ENCODE measurements at regions not wholly inside any gene's neighbourhood (a gene's known extent, or its start where the extent isn't known, plus 50 kb on each side); places are given as distances from the start of the nearest gene placed in this dataset.

DNA sequence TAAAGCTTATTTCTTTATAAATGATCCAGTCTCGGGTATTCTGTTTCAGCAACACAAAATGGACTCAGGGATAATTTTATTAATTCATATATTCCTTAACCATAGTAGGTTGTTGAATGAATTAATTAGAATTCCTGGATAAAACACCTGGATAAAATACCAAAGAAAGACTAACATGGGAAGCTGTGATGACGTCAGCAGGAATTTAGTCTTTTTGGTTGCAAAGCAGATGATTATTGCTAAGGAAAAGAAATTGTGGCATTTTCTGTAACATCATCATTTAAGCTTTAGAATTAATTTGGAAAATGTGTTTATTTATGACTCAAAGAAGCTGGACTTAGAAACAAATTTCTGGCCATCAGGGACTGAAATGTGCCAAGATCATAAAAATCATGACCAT lies 228.3 kb upstream of the ZBTB20 start:
- DNase-seq: no peak
- no peaks in the 10 kb centered on the region for H3K4me1 ChIP-seq
- no peak overlapping the region for H3K4me3 ChIP-seq
- 79 to 87% methylated on average over 2 of the region's 2 CpGs for WGBS, 2 donors (ENCODE audit: low coverage in 1 of 2)
- in situ Hi-C loops (cut with MboI; ENCODE audit: low pct_ligation_motif_present in 1 of 4, low pct_unique_long_range_greater_than_20kb in 1 of 4, low sequenced_read_pairs in 3 of 4) (no loop called here), intact Hi-C loops (cut with DNase I; ENCODE audit: low total_unique reads) (no loop called here)
- no peaks in the 10 kb centered on the region for H3K9me3 ChIP-seq
- no peak overlapping the region for H3K27ac ChIP-seq
- no peaks in the 10 kb centered on the region for H3K36me3 ChIP-seq
- TF ChIP-seq, protein P1, sequence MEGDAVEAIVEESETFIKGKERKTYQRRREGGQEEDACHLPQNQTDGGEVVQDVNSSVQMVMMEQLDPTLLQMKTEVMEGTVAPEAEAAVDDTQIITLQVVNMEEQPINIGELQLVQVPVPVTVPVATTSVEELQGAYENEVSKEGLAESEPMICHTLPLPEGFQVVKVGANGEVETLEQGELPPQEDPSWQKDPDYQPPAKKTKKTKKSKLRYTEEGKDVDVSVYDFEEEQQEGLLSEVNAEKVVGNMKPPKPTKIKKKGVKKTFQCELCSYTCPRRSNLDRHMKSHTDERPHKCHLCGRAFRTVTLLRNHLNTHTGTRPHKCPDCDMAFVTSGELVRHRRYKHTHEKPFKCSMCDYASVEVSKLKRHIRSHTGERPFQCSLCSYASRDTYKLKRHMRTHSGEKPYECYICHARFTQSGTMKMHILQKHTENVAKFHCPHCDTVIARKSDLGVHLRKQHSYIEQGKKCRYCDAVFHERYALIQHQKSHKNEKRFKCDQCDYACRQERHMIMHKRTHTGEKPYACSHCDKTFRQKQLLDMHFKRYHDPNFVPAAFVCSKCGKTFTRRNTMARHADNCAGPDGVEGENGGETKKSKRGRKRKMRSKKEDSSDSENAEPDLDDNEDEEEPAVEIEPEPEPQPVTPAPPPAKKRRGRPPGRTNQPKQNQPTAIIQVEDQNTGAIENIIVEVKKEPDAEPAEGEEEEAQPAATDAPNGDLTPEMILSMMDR (IDR thresholded peaks at IDR 0.05): no peak
- no peak for TF ChIP-seq POLR2AphosphoS5 (IDR thresholded peaks at IDR 0.05)
- no peak for TF ChIP-seq EP300 (IDR thresholded peaks at IDR 0.05; ENCODE audit: low read depth)
- TF ChIP-seq POLR2A (IDR thresholded peaks at IDR 0.05): no peak
- H3K27me3 ChIP-seq: no peaks in the 10 kb centered on the region

DNA sequence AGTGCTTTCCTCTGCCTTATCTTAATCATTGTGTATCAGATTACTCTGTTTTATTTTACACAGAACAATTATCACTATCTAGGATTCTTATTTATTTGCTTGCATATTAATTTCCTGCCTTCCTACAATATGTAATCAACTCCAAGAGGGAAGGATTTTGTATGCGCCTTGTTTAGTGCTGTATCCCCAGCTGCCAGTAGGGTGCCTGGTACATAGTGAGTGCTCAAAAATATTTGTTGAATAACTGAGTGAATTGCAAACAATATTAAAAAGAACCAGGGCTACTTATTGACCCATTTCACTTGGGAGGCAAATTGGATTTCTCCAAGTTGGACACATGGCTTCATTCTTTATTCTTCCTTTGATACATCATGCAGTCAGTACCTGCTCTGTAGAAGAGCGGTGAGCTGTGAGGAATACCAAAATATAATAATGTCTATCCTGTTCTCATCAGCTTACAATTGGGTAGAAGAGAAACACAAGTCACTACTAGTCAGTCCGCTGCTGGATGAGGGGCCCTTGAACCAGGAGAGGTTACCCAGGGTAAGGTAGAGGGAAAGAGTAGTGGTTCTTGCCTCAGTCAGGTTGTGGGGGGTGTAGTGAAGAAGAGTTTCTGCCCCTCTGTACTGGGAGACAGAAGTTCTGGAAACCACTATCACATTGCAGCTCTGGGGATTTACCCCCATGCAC lies 233.9 kb upstream of the ZBTB20 start:
- Histone ChIP-seq H3K27me3 (no peaks in the 10 kb centered on the region), H3K4me3 (no peak overlapping the region), H3K27ac (no peak overlapping the region), H3K9me3 (no peaks in the 10 kb centered on the region), H3K4me1 (no peaks in the 10 kb centered on the region), H3K36me3 (no peaks in the 10 kb centered on the region)
- intact Hi-C loops (cut with DNase I; ENCODE audit: low total_unique reads) (no loop called here), in situ Hi-C loops (cut with MboI; ENCODE audit: low pct_ligation_motif_present in 1 of 4, low pct_unique_long_range_greater_than_20kb in 1 of 4, low sequenced_read_pairs in 3 of 4) (no loop called here)
- DNase-seq: no peak
- TF ChIP-seq POLR2AphosphoS5 (IDR thresholded peaks at IDR 0.05) (no peak), EP300 (IDR thresholded peaks at IDR 0.05; ENCODE audit: low read depth) (no peak), POLR2A (IDR thresholded peaks at IDR 0.05) (no peak)
- TF ChIP-seq, protein P1 (IDR thresholded peaks at IDR 0.05): no peak
- WGBS, 2 donors (ENCODE audit: low coverage in 1 of 2): 71 to 76% methylated on average over 3 of the region's 3 CpGs

DNA sequence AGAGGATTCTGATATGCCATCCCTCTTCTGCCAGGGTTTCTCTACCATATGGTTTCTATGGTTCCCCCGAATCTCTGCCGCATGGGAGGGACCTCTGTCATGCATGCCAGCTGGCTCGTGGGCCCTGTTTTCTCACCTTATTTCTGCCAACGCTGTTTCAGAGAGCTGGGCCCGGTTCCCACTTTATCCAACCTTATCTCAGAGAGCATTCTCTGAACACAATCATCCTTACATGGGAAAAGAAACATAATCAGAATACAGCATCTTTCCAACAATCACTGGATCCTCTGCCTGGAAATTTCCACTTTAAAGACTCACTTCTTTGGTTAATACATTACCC lies 234.5 kb upstream of the ZBTB20 start:
- no peak overlapping the region for H3K4me3 ChIP-seq
- 60 to 83% methylated on average over 5 of the region's 5 CpGs for WGBS, 2 donors (ENCODE audit: low coverage in 1 of 2)
- no peaks in the 10 kb centered on the region for H3K36me3 ChIP-seq
- H3K4me1 ChIP-seq: no peaks in the 10 kb centered on the region
- H3K9me3 ChIP-seq: no peaks in the 10 kb centered on the region
- in situ Hi-C loops (cut with MboI; ENCODE audit: low pct_ligation_motif_present in 1 of 4, low pct_unique_long_range_greater_than_20kb in 1 of 4, low sequenced_read_pairs in 3 of 4): no loop called here
- intact Hi-C loops (cut with DNase I; ENCODE audit: low total_unique reads): no loop called here
- H3K27ac ChIP-seq: no peak overlapping the region
- TF ChIP-seq POLR2AphosphoS5 (IDR thresholded peaks at IDR 0.05) (no peak), EP300 (IDR thresholded peaks at IDR 0.05; ENCODE audit: low read depth) (no peak), POLR2A (IDR thresholded peaks at IDR 0.05) (no peak)
- TF ChIP-seq, protein P1 (IDR thresholded peaks at IDR 0.05): no peak
- no peaks in the 10 kb centered on the region for H3K27me3 ChIP-seq
- DNase-seq: no peak

DNA sequence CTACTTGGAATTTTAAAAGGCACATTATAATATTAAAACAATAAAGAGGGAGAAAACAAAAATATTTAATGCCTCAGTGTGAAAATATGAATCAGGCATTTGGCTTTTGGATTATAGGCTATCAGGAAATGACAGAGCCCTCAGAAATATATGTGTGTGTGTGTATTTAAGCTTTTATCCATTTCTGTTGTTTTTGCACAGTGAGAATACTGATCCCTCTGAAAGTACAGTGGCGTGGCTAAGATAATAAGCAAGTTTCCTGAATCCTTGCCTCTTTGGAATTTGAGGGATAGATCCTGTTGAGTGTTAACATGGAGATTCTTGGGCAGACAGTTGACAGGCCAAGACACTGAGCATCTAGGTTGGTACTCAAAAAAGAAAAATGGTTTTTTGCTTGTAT lies 234.8 kb upstream of the ZBTB20 start:
- H3K4me3 ChIP-seq: no peak overlapping the region
- WGBS, 2 donors (ENCODE audit: low coverage in 1 of 2): 65 to 78% methylated on average over 1 of the region's 1 CpG
- no peak for TF ChIP-seq POLR2A (IDR thresholded peaks at IDR 0.05)
- TF ChIP-seq EP300 (IDR thresholded peaks at IDR 0.05; ENCODE audit: low read depth): no peak
- TF ChIP-seq, protein P1 (IDR thresholded peaks at IDR 0.05): no peak
- TF ChIP-seq POLR2AphosphoS5 (IDR thresholded peaks at IDR 0.05): no peak
- H3K36me3 ChIP-seq: no peaks in the 10 kb centered on the region
- no peaks in the 10 kb centered on the region for H3K4me1 ChIP-seq
- H3K27me3 ChIP-seq: no peaks in the 10 kb centered on the region
- no peak overlapping the region for H3K27ac ChIP-seq
- intact Hi-C loops (cut with DNase I; ENCODE audit: low total_unique reads): no loop called here
- DNase-seq: no peak
- no peaks in the 10 kb centered on the region for H3K9me3 ChIP-seq
- in situ Hi-C loops (cut with MboI; ENCODE audit: low pct_ligation_motif_present in 1 of 4, low pct_unique_long_range_greater_than_20kb in 1 of 4, low sequenced_read_pairs in 3 of 4): no loop called here
